ENCODE measurements at regions not wholly inside any gene's neighbourhood (a gene's known extent, or its start where the extent isn't known, plus 50 kb on each side); places are given as distances from the start of the nearest gene placed in this dataset.

DNA sequence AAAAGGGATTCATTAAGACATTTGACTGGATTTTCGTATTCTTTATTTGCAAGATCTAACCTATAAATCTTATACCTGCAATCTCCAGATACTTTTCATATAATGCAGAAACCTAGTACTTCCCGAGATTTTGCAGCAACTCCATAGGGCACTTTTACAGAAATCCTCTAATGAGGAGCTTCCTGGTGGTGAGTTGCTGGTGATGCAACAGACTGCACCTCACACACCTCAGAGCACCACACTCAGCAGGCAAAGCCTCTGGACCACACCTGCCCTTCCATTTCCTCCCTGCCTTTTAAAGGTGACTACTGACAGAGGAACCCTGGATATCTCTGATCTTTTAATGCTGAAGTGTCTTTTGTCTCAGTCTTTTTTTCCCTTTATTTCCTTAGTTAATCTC lies 289.4 kb downstream of the TRAM1L1 start:
- no peak overlapping the region for H3K4me3 ChIP-seq (ENCODE audit: low read length)
- no peak for DNase-seq (ENCODE audit: low read depth)
- TF ChIP-seq, protein P1, sequence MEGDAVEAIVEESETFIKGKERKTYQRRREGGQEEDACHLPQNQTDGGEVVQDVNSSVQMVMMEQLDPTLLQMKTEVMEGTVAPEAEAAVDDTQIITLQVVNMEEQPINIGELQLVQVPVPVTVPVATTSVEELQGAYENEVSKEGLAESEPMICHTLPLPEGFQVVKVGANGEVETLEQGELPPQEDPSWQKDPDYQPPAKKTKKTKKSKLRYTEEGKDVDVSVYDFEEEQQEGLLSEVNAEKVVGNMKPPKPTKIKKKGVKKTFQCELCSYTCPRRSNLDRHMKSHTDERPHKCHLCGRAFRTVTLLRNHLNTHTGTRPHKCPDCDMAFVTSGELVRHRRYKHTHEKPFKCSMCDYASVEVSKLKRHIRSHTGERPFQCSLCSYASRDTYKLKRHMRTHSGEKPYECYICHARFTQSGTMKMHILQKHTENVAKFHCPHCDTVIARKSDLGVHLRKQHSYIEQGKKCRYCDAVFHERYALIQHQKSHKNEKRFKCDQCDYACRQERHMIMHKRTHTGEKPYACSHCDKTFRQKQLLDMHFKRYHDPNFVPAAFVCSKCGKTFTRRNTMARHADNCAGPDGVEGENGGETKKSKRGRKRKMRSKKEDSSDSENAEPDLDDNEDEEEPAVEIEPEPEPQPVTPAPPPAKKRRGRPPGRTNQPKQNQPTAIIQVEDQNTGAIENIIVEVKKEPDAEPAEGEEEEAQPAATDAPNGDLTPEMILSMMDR (conservative IDR thresholded peaks at IDR 0.05; ENCODE audit: low read depth, low read length): no peak

DNA sequence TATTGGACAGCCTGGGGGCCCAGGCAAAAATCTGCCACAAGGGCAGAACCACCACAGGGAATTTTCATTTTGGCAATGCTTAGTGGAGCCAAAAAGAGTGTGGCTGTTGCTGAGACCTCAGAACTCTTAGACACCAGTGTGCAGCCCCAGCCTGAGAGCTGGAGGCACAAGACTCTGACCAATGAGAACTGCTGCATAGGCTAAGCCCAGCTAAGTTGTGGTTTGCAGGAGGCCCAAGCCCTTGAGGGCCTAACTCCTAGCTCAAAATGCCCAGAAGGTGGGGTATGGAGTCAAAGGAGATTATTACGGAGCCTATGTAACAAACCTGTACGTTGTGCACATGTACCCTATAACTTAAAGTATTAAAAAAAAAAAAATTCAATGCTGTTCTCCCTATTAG lies 296.7 kb downstream of the TRAM1L1 start:
- H3K4me3 ChIP-seq (ENCODE audit: low read length): no peak overlapping the region
- TF ChIP-seq, protein P1 (conservative IDR thresholded peaks at IDR 0.05; ENCODE audit: low read depth, low read length): no peak
- no peak for DNase-seq (ENCODE audit: low read depth)

DNA sequence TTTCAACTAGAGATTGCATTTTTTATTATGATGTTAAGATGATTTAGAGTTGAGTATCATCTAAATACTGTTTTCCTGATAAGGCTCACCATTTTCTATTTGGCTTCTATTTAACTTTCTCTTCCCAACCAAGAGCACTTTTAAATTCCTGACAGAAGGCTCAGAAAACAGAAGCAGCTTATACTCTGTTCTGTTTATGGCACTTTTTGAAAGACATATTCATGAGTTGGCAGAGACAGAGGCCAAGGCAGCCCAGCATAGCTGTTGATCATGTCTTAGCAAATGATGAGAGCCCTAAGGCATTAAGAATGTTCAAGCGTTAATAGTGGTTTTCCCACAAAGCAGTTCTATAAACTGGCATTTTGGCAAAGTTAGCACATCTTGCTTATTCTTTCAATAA lies 330.3 kb downstream of the TRAM1L1 start:
- no peak for DNase-seq (ENCODE audit: low read depth)
- TF ChIP-seq, protein P1 (conservative IDR thresholded peaks at IDR 0.05; ENCODE audit: low read depth, low read length): no peak
- H3K4me3 ChIP-seq (ENCODE audit: low read length): no peak overlapping the region

DNA sequence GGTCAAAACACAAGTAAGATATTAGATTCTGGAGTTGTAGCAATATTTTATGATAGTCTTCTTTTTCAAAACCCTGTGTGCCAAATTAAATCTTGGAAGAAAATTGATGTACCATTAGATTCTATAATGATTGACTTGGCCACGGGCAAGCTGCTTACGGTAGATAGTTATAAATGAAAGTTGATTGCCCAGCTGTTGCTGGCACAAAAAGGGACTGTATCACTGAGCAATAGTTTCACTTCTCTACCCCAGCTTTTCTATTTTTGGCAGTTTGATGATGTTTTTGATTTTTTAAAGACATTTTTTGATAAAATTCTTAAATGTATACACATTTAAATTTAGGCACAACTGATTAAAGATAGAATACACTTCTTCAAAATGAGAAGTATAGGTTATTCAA lies 333.3 kb downstream of the TRAM1L1 start:
- TF ChIP-seq, protein P1 (conservative IDR thresholded peaks at IDR 0.05; ENCODE audit: low read depth, low read length): no peak
- DNase-seq (ENCODE audit: low read depth): no peak
- H3K4me3 ChIP-seq (ENCODE audit: low read length): no peak overlapping the region

DNA sequence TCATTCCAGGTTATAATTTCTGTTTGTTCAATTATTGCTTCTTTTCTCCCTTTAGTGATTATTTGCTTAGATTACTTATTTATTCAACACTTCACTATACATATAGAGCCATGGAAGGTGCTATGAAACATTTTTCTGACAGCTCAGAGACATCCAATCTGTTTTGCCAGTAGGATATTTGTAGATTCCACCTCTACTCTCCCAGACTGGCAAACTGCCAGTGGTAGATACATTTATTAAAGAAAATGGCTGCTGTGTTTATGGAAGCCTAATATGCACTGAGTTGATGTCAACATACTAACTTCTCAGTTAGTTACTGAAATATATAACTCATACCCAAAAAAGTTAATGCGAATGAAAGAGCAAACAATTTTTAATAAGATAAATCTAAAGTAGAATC lies 348.6 kb downstream of the TRAM1L1 start:
- DNase-seq (ENCODE audit: low read depth): no peak
- TF ChIP-seq, protein P1 (conservative IDR thresholded peaks at IDR 0.05; ENCODE audit: low read depth, low read length): no peak
- H3K4me3 ChIP-seq (ENCODE audit: low read length): no peak overlapping the region

DNA sequence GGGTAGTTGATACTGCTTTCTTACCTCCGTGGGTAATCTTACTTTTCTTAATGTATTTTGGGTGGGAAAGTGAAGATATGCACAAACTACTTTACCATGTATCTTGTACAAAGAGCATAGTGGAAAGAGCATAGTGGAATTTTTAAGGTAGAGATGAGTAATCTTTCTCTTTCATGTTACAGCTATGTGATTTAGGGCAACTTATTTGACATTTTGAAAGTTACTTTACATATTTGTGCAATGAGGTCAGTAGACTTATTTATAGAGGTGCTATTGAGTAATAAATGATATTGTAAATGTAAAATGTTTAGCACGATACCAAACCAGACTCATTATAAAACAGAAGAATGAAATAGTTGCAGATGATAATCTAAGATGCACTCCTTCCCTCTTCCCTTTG lies 351.2 kb downstream of the TRAM1L1 start:
- H3K4me3 ChIP-seq (ENCODE audit: low read length): no peak overlapping the region
- TF ChIP-seq, protein P1 (conservative IDR thresholded peaks at IDR 0.05; ENCODE audit: low read depth, low read length): no peak
- no peak for DNase-seq (ENCODE audit: low read depth)

DNA sequence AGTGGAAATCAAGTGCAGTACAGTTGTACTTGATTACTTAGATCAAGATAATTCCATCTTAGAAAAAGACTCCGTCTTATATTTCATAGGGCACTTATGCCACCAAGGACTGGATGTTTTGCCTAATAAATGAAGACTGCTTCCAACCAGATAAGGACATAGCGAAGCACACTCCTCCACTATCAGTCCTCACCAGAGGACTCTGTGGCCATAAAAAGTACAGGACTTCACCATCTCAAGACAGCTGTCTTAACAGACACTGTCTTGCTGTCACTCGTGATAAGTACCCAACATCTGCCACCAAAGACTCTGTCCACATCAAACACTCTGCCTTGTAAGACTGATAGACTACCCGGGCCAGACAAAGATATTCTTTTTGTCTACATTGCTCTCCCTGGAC lies 352.0 kb downstream of the TRAM1L1 start:
- H3K4me3 ChIP-seq (ENCODE audit: low read length): no peak overlapping the region
- no peak for DNase-seq (ENCODE audit: low read depth)
- TF ChIP-seq, protein P1 (conservative IDR thresholded peaks at IDR 0.05; ENCODE audit: low read depth, low read length): no peak

All from retinal pigment epithelial cell (primary cell).